ENCODE measurements at regions not wholly inside any gene's neighbourhood (a gene's known extent, or its start where the extent isn't known, plus 50 kb on each side); places are given as distances from the start of the nearest gene placed in this dataset.

- Histone ChIP-seq H3K4me1 (ENCODE audit: control insufficient read depth, insufficient read depth, low read length) (no peaks in the 10 kb centered on the region), H3K9me3 (ENCODE audit: control insufficient read depth, insufficient read depth, low read length) (no peaks in the 10 kb centered on the region), H3K36me3 (ENCODE audit: control insufficient read depth, insufficient read depth, low read length) (no peaks in the 10 kb centered on the region), H3K27me3 (ENCODE audit: control insufficient read depth, insufficient read depth, low read length) (no peaks in the 10 kb centered on the region), H3K27ac (ENCODE audit: low read depth, low read length) (no peak overlapping the region), H3K4me3 (ENCODE audit: low read depth, low read length) (no peak overlapping the region)
- no CpG with 5 or more reads among the region's 2 CpGs for WGBS (ENCODE audit: insufficient coverage)
- no peak for DNase-seq (ENCODE audit: low read depth in 4 of 6, low spot score in 6 of 6)
These were observed 280.7 kb upstream of the KLHL4 start for GRCh38 chrX:87236830-87237440.

GRCh38 chrX:87265518-87265917 lies 252.1 kb upstream of the KLHL4 start:
- DNase-seq (ENCODE audit: low read depth in 4 of 6, low spot score in 6 of 6) = no peak
- H3K27me3 ChIP-seq (ENCODE audit: control insufficient read depth, insufficient read depth, low read length) = no peaks in the 10 kb centered on the region
- no peaks in the 10 kb centered on the region for H3K36me3 ChIP-seq (ENCODE audit: control insufficient read depth, insufficient read depth, low read length)
- no peaks in the 10 kb centered on the region for H3K4me1 ChIP-seq (ENCODE audit: control insufficient read depth, insufficient read depth, low read length)
- no peak overlapping the region for H3K27ac ChIP-seq (ENCODE audit: low read depth, low read length)
- 76% methylated on average over 4 of the region's 5 CpGs for WGBS (ENCODE audit: insufficient coverage)
- H3K9me3 ChIP-seq (ENCODE audit: control insufficient read depth, insufficient read depth, low read length) = no peaks in the 10 kb centered on the region
- no peak overlapping the region for H3K4me3 ChIP-seq (ENCODE audit: low read depth, low read length)

- Histone ChIP-seq H3K27me3 (ENCODE audit: control insufficient read depth, insufficient read depth, low read length) (no peaks in the 10 kb centered on the region), H3K4me3 (ENCODE audit: low read depth, low read length) (no peak overlapping the region), H3K9me3 (ENCODE audit: control insufficient read depth, insufficient read depth, low read length) (no peaks in the 10 kb centered on the region), H3K27ac (ENCODE audit: low read depth, low read length) (no peak overlapping the region), H3K36me3 (ENCODE audit: control insufficient read depth, insufficient read depth, low read length) (no peaks in the 10 kb centered on the region), H3K4me1 (ENCODE audit: control insufficient read depth, insufficient read depth, low read length) (no peaks in the 10 kb centered on the region)
- DNase-seq (ENCODE audit: low read depth in 4 of 6, low spot score in 6 of 6) = no peak
These were observed 245.1 kb upstream of the KLHL4 start for GRCh38 chrX:87272491-87272890.

GRCh38 chrX:87299563-87300160 lies 217.9 kb upstream of the KLHL4 start:
- Histone ChIP-seq H3K27me3 (ENCODE audit: control insufficient read depth, insufficient read depth, low read length) (no peaks in the 10 kb centered on the region), H3K4me1 (ENCODE audit: control insufficient read depth, insufficient read depth, low read length) (no peaks in the 10 kb centered on the region), H3K4me3 (ENCODE audit: low read depth, low read length) (no peak overlapping the region), H3K27ac (ENCODE audit: low read depth, low read length) (no peak overlapping the region), H3K36me3 (ENCODE audit: control insufficient read depth, insufficient read depth, low read length) (no peaks in the 10 kb centered on the region), H3K9me3 (ENCODE audit: control insufficient read depth, insufficient read depth, low read length) (no peaks in the 10 kb centered on the region)
- peak in 5 of 6 donors; percentile 3 to 74 (median 9) for DNase-seq (ENCODE audit: low read depth in 4 of 6, low spot score in 6 of 6)
- no CpG with 5 or more reads among the region's 4 CpGs for WGBS (ENCODE audit: insufficient coverage)

- Histone ChIP-seq H3K4me3 (ENCODE audit: low read depth, low read length) (no peak overlapping the region), H3K4me1 (ENCODE audit: control insufficient read depth, insufficient read depth, low read length) (no peaks in the 10 kb centered on the region), H3K36me3 (ENCODE audit: control insufficient read depth, insufficient read depth, low read length) (no peaks in the 10 kb centered on the region), H3K9me3 (ENCODE audit: control insufficient read depth, insufficient read depth, low read length) (no peaks in the 10 kb centered on the region), H3K27ac (ENCODE audit: low read depth, low read length) (no peak overlapping the region), H3K27me3 (ENCODE audit: control insufficient read depth, insufficient read depth, low read length) (no peaks in the 10 kb centered on the region)
- WGBS (ENCODE audit: insufficient coverage) = no CpG with 5 or more reads among the region's 1 CpG
- no peak for DNase-seq (ENCODE audit: low read depth in 4 of 6, low spot score in 6 of 6)
These were observed 206.8 kb upstream of the KLHL4 start for GRCh38 chrX:87310780-87311179.

GRCh38 chrX:87327267-87327666 lies 190.3 kb upstream of the KLHL4 start:
- H3K27me3 ChIP-seq (ENCODE audit: control insufficient read depth, insufficient read depth, low read length) = no peaks in the 10 kb centered on the region
- no peak overlapping the region for H3K4me3 ChIP-seq (ENCODE audit: low read depth, low read length)
- H3K36me3 ChIP-seq (ENCODE audit: control insufficient read depth, insufficient read depth, low read length) = no peaks in the 10 kb centered on the region
- H3K4me1 ChIP-seq (ENCODE audit: control insufficient read depth, insufficient read depth, low read length) = no peaks in the 10 kb centered on the region
- peaks cover 2% of the 10 kb centered on the region for H3K9me3 ChIP-seq (ENCODE audit: control insufficient read depth, insufficient read depth, low read length)
- WGBS (ENCODE audit: insufficient coverage) = 64% methylated on average over 2 of the region's 2 CpGs
- no peak overlapping the region for H3K27ac ChIP-seq (ENCODE audit: low read depth, low read length)
- no peak for DNase-seq (ENCODE audit: low read depth in 4 of 6, low spot score in 6 of 6)

- Histone ChIP-seq H3K27ac (ENCODE audit: low read depth, low read length) (no peak overlapping the region), H3K4me1 (ENCODE audit: control insufficient read depth, insufficient read depth, low read length) (no peaks in the 10 kb centered on the region), H3K36me3 (ENCODE audit: control insufficient read depth, insufficient read depth, low read length) (no peaks in the 10 kb centered on the region), H3K4me3 (ENCODE audit: low read depth, low read length) (no peak overlapping the region), H3K9me3 (ENCODE audit: control insufficient read depth, insufficient read depth, low read length) (no peaks in the 10 kb centered on the region), H3K27me3 (ENCODE audit: control insufficient read depth, insufficient read depth, low read length) (no peaks in the 10 kb centered on the region)
- WGBS (ENCODE audit: insufficient coverage) = no CpG with 5 or more reads among the region's 1 CpG
- peak in 1 of 6 donors; percentile 2 for DNase-seq (ENCODE audit: low read depth in 4 of 6, low spot score in 6 of 6)
These were observed 180.3 kb upstream of the KLHL4 start for GRCh38 chrX:87337267-87337666.

- H3K9me3 ChIP-seq (ENCODE audit: control insufficient read depth, insufficient read depth, low read length) = no peaks in the 10 kb centered on the region
- peak in 4 of 6 donors; percentile 2 to 81 (median 40) for DNase-seq (ENCODE audit: low read depth in 4 of 6, low spot score in 6 of 6)
- H3K27me3 ChIP-seq (ENCODE audit: control insufficient read depth, insufficient read depth, low read length) = no peaks in the 10 kb centered on the region
- no peaks in the 10 kb centered on the region for H3K36me3 ChIP-seq (ENCODE audit: control insufficient read depth, insufficient read depth, low read length)
- H3K27ac ChIP-seq (ENCODE audit: low read depth, low read length) = no peak overlapping the region
- no peaks in the 10 kb centered on the region for H3K4me1 ChIP-seq (ENCODE audit: control insufficient read depth, insufficient read depth, low read length)
- no peak overlapping the region for H3K4me3 ChIP-seq (ENCODE audit: low read depth, low read length)
These were observed 179.1 kb upstream of the KLHL4 start for GRCh38 chrX:87338510-87338909.

- H3K4me3 ChIP-seq (ENCODE audit: low read depth, low read length) = no peak overlapping the region
- no peaks in the 10 kb centered on the region for H3K4me1 ChIP-seq (ENCODE audit: control insufficient read depth, insufficient read depth, low read length)
- DNase-seq (ENCODE audit: low read depth in 4 of 6, low spot score in 6 of 6) = no peak
- H3K27ac ChIP-seq (ENCODE audit: low read depth, low read length) = no peak overlapping the region
- H3K36me3 ChIP-seq (ENCODE audit: control insufficient read depth, insufficient read depth, low read length) = no peaks in the 10 kb centered on the region
- no peaks in the 10 kb centered on the region for H3K9me3 ChIP-seq (ENCODE audit: control insufficient read depth, insufficient read depth, low read length)
- WGBS (ENCODE audit: insufficient coverage) = 91% methylated on average over 2 of the region's 2 CpGs
- no peaks in the 10 kb centered on the region for H3K27me3 ChIP-seq (ENCODE audit: control insufficient read depth, insufficient read depth, low read length)
These were observed 146.7 kb upstream of the KLHL4 start for GRCh38 chrX:87370865-87371264.

- Histone ChIP-seq H3K27me3 (ENCODE audit: control insufficient read depth, insufficient read depth, low read length) (no peaks in the 10 kb centered on the region), H3K4me3 (ENCODE audit: low read depth, low read length) (no peak overlapping the region), H3K4me1 (ENCODE audit: control insufficient read depth, insufficient read depth, low read length) (no peaks in the 10 kb centered on the region), H3K36me3 (ENCODE audit: control insufficient read depth, insufficient read depth, low read length) (no peaks in the 10 kb centered on the region), H3K27ac (ENCODE audit: low read depth, low read length) (no peak overlapping the region), H3K9me3 (ENCODE audit: control insufficient read depth, insufficient read depth, low read length) (no peaks in the 10 kb centered on the region)
- DNase-seq (ENCODE audit: low read depth in 4 of 6, low spot score in 6 of 6) = no peak
These were observed 143.3 kb upstream of the KLHL4 start for GRCh38 chrX:87374324-87374723.
